ENCODE measurements at regions not wholly inside any gene's neighbourhood (a gene's known extent, or its start where the extent isn't known, plus 50 kb on each side); places are given as distances from the start of the nearest gene placed in this dataset.
"Not testable (repeated sequence)": the region's sequence is repeated elsewhere in the genome, so short reads cannot be mapped to it uniquely, and the experiment has no call there.

DNA sequence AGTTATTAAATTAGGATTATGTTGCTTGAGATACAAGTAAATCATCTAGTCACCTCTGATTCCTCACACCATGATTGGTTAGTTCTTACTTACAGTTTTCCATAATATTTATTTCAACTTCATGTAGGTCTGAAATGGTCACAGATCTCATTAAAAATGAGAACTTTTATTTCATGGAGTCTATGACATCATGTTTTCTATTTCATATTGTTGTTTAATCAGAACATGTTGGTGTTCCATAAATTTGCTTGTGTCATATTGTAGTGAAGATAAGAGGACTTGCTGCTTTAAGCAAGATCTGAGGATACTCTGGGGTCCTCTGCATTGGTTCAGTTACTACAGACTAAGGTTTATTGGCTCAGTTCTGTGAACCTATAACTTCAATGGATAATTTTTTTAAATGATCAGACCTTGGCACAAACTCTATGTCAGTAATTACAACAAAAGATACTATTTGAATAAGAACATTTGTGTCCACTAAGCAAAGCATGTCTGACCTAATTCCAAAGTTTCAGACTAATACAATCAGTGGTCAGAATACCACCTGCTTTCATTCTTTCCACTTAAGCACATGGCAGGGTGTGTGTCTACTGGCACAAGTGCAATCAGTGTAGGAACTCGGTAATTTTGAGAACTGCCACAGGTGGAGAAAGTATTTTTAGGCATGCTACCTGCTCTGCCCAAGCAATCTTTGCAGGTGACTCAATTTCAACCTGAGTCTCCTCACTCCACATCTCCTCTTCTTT is 68.5 kb downstream of the CCDC71L start:
- Mint-ChIP-seq H3K9me3 (no peaks in the 10 kb centered on the region), H3K36me3 (ENCODE audit: low read depth) (no peaks in the 10 kb centered on the region), H3K4me3 (no peak overlapping the region), H3K27ac (no peak overlapping the region), H3K27me3 (ENCODE audit: insufficient read depth) (peaks cover 5% of the 10 kb centered on the region), H3K4me1 (ENCODE audit: low read depth) (no peaks in the 10 kb centered on the region)
- DNase-seq (ENCODE audit: low spot score) = no peak
- intact Hi-C loops (cut with micrococcal nuclease) = no loop called here

DNA sequence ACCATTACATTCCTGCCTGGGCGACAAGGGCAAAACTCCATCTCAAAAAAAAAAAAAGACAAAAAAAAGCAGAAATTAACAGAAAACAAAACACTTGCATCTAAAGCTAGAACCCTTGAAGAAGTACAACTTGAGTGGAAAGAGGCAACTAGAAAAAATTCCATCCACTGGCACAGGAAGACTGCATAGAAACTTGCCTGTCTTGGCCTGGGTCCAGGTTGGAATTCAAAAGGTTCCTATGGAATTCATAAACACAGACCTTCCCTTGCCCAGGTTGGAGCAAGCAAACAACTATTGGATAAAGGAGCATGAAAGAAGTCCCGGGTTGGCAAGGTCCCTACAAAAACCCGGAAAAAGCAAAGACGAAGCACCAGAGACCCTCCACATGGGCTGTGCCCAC is 69.8 kb downstream of the CCDC71L start:
- no peak overlapping the region for H3K4me3 Mint-ChIP-seq
- peaks cover 7% of the 10 kb centered on the region for H3K27me3 Mint-ChIP-seq (ENCODE audit: insufficient read depth)
- H3K9me3 Mint-ChIP-seq = no peaks in the 10 kb centered on the region
- H3K27ac Mint-ChIP-seq = no peak overlapping the region
- no peaks in the 10 kb centered on the region for H3K4me1 Mint-ChIP-seq (ENCODE audit: low read depth)
- intact Hi-C loops (cut with micrococcal nuclease) = no loop called here
- no peak for DNase-seq (ENCODE audit: low spot score)
- no peaks in the 10 kb centered on the region for H3K36me3 Mint-ChIP-seq (ENCODE audit: low read depth)

- Mint-ChIP-seq H3K36me3 (ENCODE audit: low read depth) (no peaks in the 10 kb centered on the region), H3K27ac (no peak overlapping the region), H3K9me3 (no peaks in the 10 kb centered on the region), H3K4me1 (ENCODE audit: low read depth) (no peaks in the 10 kb centered on the region), H3K4me3 (no peak overlapping the region), H3K27me3 (ENCODE audit: insufficient read depth) (peaks cover 6% of the 10 kb centered on the region)
- DNase-seq (ENCODE audit: low spot score) = no peak
- intact Hi-C loops (cut with micrococcal nuclease) = no loop called here
Measured at GRCh38 chr7:106590209-106590816, 70.6 kb downstream of the CCDC71L start.

- DNase-seq (ENCODE audit: low spot score) = no peak
- no peaks in the 10 kb centered on the region for H3K4me1 Mint-ChIP-seq (ENCODE audit: low read depth)
- no peaks in the 10 kb centered on the region for H3K36me3 Mint-ChIP-seq (ENCODE audit: low read depth)
- no peak overlapping the region for H3K4me3 Mint-ChIP-seq
- H3K27ac Mint-ChIP-seq = no peak overlapping the region
- intact Hi-C loops (cut with micrococcal nuclease) = no loop called here
- peaks cover 2% of the 10 kb centered on the region for H3K27me3 Mint-ChIP-seq (ENCODE audit: insufficient read depth)
- peaks cover 6% of the 10 kb centered on the region for H3K9me3 Mint-ChIP-seq
Measured at GRCh38 chr7:106589198-106589879, 71.6 kb downstream of the CCDC71L start.

DNA sequence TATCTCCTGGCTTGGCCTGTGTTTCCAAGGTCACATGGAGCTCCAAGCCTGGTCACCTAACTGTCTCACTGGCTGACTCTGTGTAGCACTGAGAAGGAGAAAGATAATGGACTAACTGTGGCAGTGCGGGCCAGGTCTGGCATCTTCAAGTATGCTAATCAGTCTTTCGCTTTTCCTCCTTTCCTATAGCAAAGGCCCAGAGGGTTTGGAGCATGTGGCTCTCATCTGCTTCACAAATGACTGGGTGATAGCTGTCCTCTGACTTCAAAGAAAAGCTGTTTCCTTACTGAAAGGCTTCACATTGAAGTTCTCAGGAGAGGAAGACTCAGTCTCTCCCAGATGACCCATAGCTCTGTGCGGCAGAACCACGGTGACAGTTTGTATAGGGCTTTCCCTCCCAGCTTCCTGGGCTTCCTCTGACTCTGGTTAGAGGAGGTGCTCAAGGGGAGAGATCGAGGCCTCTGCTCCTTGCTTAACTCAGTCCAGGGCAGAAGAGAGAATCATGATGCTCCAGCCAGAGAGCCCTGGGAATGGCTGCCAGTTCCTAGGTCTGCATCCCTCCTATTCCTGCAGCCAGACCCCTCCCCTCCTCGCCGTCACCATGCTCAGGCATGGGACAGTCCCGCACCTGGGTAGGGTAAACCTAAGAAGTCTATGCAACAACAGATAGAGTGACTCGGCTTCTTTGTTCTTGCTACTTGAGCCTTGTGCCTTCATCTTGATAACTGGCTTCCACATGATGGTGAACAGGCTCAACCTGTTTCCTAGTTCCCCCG is 72.3 kb downstream of the CCDC71L start:
- Mint-ChIP-seq H3K4me3 (no peak overlapping the region), H3K4me1 (ENCODE audit: low read depth) (no peaks in the 10 kb centered on the region), H3K36me3 (ENCODE audit: low read depth) (no peaks in the 10 kb centered on the region), H3K9me3 (peaks cover 14% of the 10 kb centered on the region), H3K27me3 (ENCODE audit: insufficient read depth) (peaks cover 2% of the 10 kb centered on the region), H3K27ac (no peak overlapping the region)
- no peak for DNase-seq (ENCODE audit: low spot score)
- intact Hi-C loops (cut with micrococcal nuclease) = no loop called here

DNA sequence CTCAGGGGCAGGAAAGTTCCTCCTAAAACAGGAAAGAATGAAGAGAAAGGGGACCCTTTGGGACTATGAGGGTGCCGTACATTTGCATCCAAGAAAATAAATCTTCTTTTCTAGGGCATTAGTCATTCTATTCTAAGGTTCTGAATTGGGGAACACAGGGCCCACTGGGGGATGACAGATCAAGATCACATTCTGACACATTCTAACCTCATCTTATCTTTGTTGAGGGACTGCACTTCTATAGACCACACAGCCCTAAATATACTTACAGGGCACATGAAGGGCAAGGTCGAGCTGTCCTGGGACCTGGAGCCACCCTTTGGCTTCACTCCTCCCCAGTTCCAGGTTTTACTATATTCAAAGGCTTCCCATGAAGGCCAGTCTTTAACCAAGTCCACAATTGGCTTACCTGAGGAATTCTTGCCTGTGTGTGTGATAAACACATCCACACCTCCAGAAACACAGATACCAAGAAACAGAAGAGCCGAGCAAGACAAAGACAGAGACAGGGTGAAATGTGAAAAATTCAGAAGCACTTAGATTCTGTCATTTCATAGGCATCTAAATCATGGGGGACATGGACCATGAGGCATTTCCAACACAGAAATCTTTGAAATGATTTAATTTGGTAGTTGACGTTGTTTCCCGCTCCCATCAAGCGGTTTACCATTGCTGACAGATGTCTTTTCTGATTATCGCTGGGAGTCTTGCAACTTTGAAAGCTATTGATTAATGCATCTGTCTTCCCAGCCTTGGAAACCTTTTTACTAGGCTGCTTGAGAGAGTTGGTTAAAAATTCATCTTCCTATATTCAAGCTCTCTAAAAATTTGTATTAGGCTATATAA is 75.8 kb downstream of the CCDC71L start:
- Mint-ChIP-seq H3K27ac (no peak overlapping the region), H3K36me3 (ENCODE audit: low read depth) (no peaks in the 10 kb centered on the region), H3K4me3 (no peak overlapping the region), H3K27me3 (ENCODE audit: insufficient read depth) (peaks cover 2% of the 10 kb centered on the region), H3K4me1 (ENCODE audit: low read depth) (no peaks in the 10 kb centered on the region), H3K9me3 (peaks cover 24% of the 10 kb centered on the region)
- DNase-seq (ENCODE audit: low spot score) = no peak
- intact Hi-C loops (cut with micrococcal nuclease) = no loop called here

GRCh38 chr7:106583706-106584690 is 77.0 kb downstream of the CCDC71L start:
- Mint-ChIP-seq H3K9me3 (peaks cover 24% of the 10 kb centered on the region), H3K4me3 (no peak overlapping the region), H3K27ac (no peak overlapping the region), H3K27me3 (ENCODE audit: insufficient read depth) (peaks cover 2% of the 10 kb centered on the region), H3K36me3 (ENCODE audit: low read depth) (no peaks in the 10 kb centered on the region), H3K4me1 (ENCODE audit: low read depth) (no peaks in the 10 kb centered on the region)
- intact Hi-C loops (cut with micrococcal nuclease) = no loop called here
- DNase-seq (ENCODE audit: low spot score) = no peak

GRCh38 chr7:106583100-106583499 is 77.9 kb downstream of the CCDC71L start:
- Mint-ChIP-seq H3K27ac (no peak overlapping the region), H3K4me3 (no peak overlapping the region), H3K36me3 (ENCODE audit: low read depth) (no peaks in the 10 kb centered on the region), H3K4me1 (ENCODE audit: low read depth) (no peaks in the 10 kb centered on the region), H3K27me3 (ENCODE audit: insufficient read depth) (peaks cover 6% of the 10 kb centered on the region), H3K9me3 (peaks cover 24% of the 10 kb centered on the region)
- intact Hi-C loops (cut with micrococcal nuclease) = no loop called here
- no peak for DNase-seq (ENCODE audit: low spot score)

DNA sequence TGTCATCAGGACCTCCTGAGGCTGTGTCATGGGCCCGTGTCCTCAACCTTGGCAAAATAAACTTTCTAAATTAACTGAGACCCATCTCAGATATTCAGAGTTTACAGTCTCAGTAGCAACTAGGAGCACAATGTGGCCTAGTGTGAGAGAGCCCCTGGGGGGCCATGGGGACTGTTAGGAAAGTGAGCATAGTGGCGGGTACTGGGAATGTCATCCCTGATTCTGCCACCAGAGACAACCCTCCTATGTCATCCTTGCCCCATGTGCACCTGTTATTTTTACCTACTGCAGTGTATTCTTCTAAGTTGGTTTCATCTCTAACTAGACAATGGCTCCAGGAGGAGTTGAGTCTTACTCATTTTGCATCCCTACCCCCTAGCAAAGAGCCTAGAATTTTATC is 78.6 kb downstream of the CCDC71L start:
- intact Hi-C loops (cut with micrococcal nuclease) = no loop called here
- H3K27ac Mint-ChIP-seq = no peak overlapping the region

GRCh38 chr7:106579086-106579485 is 81.9 kb downstream of the CCDC71L start:
- intact Hi-C loops (cut with micrococcal nuclease); H3K27me3 Mint-ChIP-seq (ENCODE audit: insufficient read depth); H3K36me3 Mint-ChIP-seq (ENCODE audit: low read depth); H3K4me3 Mint-ChIP-seq; DNase-seq (ENCODE audit: low spot score); H3K4me1 Mint-ChIP-seq (ENCODE audit: low read depth); H3K27ac Mint-ChIP-seq: not testable (repeated sequence)
- H3K9me3 Mint-ChIP-seq = peaks cover 15% of the 10 kb centered on the region

More for the DNA sequence above, 78.6 kb downstream of the CCDC71L start:
- DNase-seq (ENCODE audit: low spot score) = no peak
- Mint-ChIP-seq H3K27me3 (ENCODE audit: insufficient read depth) (peaks cover 8% of the 10 kb centered on the region), H3K4me3 (no peak overlapping the region), H3K4me1 (ENCODE audit: low read depth) (no peaks in the 10 kb centered on the region), H3K9me3 (peaks cover 24% of the 10 kb centered on the region), H3K36me3 (ENCODE audit: low read depth) (no peaks in the 10 kb centered on the region)

GRCh38 chr7:106575138-106575823 is 85.7 kb downstream of the CCDC71L start:
- Mint-ChIP-seq H3K27me3 (ENCODE audit: insufficient read depth) (peaks cover 8% of the 10 kb centered on the region), H3K9me3 (no peaks in the 10 kb centered on the region), H3K36me3 (ENCODE audit: low read depth) (no peaks in the 10 kb centered on the region), H3K4me3 (no peak overlapping the region), H3K4me1 (ENCODE audit: low read depth) (no peaks in the 10 kb centered on the region), H3K27ac (no peak overlapping the region)
- no peak for DNase-seq (ENCODE audit: low spot score)
- intact Hi-C loops (cut with micrococcal nuclease) = no loop called here

Measured in activated T-helper 1 cell treated with anti-CD3 and anti-CD28 coated beads, Interleukin-12 subunit alpha, Interleukin-12 subunit beta, Interleukin-2, Interleukin-4 antibody, amounts not matched to agents 30 ng/mL and 10 ng/mL and 1 ng/mL, durations not matched to agents 14 hours and 24 hours and 36 hours (primary cell).